ENCODE measurements at regions not wholly inside any gene's neighbourhood (a gene's known extent, or its start where the extent isn't known, plus 50 kb on each side); places are given as distances from the start of the nearest gene placed in this dataset.

DNA sequence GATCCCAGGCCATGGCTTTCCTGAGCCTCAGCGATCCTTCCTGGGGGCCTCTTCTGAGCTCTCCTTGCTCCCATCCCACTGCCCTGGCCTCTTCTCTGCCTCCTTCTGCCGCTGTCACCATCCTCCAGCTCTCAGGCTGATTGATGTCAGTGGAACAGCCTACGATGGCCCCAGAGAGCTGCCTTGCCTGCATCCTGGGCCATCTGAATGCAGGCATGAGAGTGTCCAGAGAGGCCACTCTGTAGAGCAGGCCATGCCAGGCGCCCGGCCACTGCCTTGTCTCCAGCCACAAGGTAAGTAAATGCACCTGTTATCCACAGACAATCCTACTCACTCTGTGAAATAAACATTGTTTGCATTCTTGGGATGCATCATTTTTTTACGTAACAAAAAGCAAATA, 171.4 kb upstream of the PPP2R2D start:
- no peak overlapping the region for H3K4me3 ChIP-seq (ENCODE audit: low read depth, low read length)
- TF ChIP-seq, protein P1, sequence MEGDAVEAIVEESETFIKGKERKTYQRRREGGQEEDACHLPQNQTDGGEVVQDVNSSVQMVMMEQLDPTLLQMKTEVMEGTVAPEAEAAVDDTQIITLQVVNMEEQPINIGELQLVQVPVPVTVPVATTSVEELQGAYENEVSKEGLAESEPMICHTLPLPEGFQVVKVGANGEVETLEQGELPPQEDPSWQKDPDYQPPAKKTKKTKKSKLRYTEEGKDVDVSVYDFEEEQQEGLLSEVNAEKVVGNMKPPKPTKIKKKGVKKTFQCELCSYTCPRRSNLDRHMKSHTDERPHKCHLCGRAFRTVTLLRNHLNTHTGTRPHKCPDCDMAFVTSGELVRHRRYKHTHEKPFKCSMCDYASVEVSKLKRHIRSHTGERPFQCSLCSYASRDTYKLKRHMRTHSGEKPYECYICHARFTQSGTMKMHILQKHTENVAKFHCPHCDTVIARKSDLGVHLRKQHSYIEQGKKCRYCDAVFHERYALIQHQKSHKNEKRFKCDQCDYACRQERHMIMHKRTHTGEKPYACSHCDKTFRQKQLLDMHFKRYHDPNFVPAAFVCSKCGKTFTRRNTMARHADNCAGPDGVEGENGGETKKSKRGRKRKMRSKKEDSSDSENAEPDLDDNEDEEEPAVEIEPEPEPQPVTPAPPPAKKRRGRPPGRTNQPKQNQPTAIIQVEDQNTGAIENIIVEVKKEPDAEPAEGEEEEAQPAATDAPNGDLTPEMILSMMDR (IDR thresholded peaks at IDR 0.05; ENCODE audit: borderline replicate concordance, insufficient read depth, low read depth, low read length), result no peak

GRCh38 chr10:131729938-131730660, 170.7 kb upstream of the PPP2R2D start:
- TF ChIP-seq, protein P1 (IDR thresholded peaks at IDR 0.05; ENCODE audit: borderline replicate concordance, insufficient read depth, low read depth, low read length), result no peak
- H3K4me3 ChIP-seq (ENCODE audit: low read depth, low read length), result no peak overlapping the region

GRCh38 chr10:131730771-131731497, 169.9 kb upstream of the PPP2R2D start:
- no peak overlapping the region for H3K4me3 ChIP-seq (ENCODE audit: low read depth, low read length)
- TF ChIP-seq, protein P1 (IDR thresholded peaks at IDR 0.05; ENCODE audit: borderline replicate concordance, insufficient read depth, low read depth, low read length), result no peak

DNA sequence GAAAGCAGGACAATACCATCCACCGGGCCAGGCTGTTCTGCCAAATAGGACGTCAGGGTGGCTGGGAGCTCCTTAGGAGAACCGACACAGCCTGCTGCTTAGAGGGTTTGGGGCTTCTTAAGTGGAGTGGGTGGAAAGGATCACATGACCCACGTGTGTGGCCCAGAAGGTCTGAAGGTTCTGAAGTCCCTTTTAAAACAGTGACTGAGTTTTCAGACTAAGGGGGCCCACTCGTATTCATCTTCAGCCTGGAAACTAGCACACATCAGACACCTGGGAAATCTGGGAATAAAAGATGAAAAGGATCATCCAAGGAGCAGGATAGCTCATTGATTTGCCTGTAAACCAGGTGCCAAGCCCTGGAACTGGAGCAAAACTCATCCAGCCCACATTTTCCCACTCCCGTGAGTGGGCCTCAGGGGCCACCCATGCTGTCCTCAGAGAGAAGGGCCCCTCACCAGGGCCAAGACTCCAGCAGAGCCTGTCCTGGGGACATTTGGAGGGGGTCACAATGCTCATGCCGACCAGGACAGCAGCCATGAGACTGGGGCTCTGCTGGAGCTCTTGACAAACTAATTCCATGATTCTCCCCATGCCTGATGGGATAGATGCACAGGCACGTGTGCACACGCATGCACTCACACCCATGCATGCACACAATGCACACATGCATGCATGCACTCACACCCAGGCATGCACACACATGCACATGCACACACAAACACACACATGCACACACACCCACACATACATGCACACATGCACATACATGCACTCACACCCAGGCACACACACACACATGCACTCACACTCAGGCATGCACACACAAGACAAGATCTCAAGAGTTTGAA, 168.8 kb upstream of the PPP2R2D start:
- no peak overlapping the region for H3K4me3 ChIP-seq (ENCODE audit: low read depth, low read length)
- TF ChIP-seq, protein P1 (IDR thresholded peaks at IDR 0.05; ENCODE audit: borderline replicate concordance, insufficient read depth, low read depth, low read length), result no peak

GRCh38 chr10:131732631-131733127, 168.1 kb upstream of the PPP2R2D start:
- TF ChIP-seq, protein P1 (IDR thresholded peaks at IDR 0.05; ENCODE audit: borderline replicate concordance, insufficient read depth, low read depth, low read length), result no peak
- H3K4me3 ChIP-seq (ENCODE audit: low read depth, low read length), result no peak overlapping the region

- H3K4me3 ChIP-seq (ENCODE audit: low read depth, low read length), result no peak overlapping the region
These were observed 167.2 kb upstream of the PPP2R2D start for GRCh38 chr10:131733596-131733995.

More at GRCh38 chr10:131733596-131733995, 167.2 kb upstream of the PPP2R2D start:
- TF ChIP-seq, protein P1 (IDR thresholded peaks at IDR 0.05; ENCODE audit: borderline replicate concordance, insufficient read depth, low read depth, low read length), result no peak
